HCT116 (cell line): ENCODE measurements at regions not wholly inside any gene's neighbourhood (a gene's known extent, or its start where the extent isn't known, plus 50 kb on each side); places are given as distances from the start of the nearest gene placed in this dataset.

Source experiments
- ATAC-seq: fragments of 200-7000 bp; cut with Tn5 transposase; 2 replicates; pipeline ENCODE4 v1.9.1; 2020; ENCODE audit warnings: mild to moderate bottlenecking, moderate library complexity
- BruUV-seq: library from RNA; stranded (reverse); fragments of 400-500 nt; replicated peaks from 2 replicates; lab custom pipeline; 2021; lab: Mats Ljungman, UMichigan
- CTCF ChIA-PET: fragments of 300-600 bp; sonication (Branson Sonifier 250); formaldehyde crosslinking; loops from one replicate; lab custom pipeline; 2021; ENCODE audit warnings: antibody characterized with exemption; lab: Charles Lee
- POLR2A ChIA-PET: fragments of 300-600, 350-600 bp; sonication (Branson Sonifier 250); formaldehyde crosslinking; loops from one replicate; lab custom pipeline; 2021; ENCODE audit warnings: antibody characterized with exemption; lab: Charles Lee
- RAD21 ChIA-PET, 2 experiments: fragments of 300-600 bp; sonication (Branson Sonifier 250); formaldehyde crosslinking; loops; one replicate each; lab custom pipeline; 2023; ENCODE audit warnings: low total read pairs in 2 of 2; ENCODE audit not compliant: uncharacterized antibody in 2 of 2, unreplicated experiment in 2 of 2, low non-redundant PET in 1 of 2; lab: Charles Lee
- DNase-seq: peaks from one replicate; pipeline ENCODE4 v3.0.0-alpha.2; 2010; ENCODE audit warnings: low read depth, low spot score
- H2AFZ ChIP-seq: fragments of 200-600 bp; shearing (Covaris generic), sonication (generic); 2 replicates; pipeline ENCODE4 v1.6.1; 2017; ENCODE audit warnings: low read depth, mixed run types, mixed read lengths, antibody characterized with exemption, low read length; ENCODE audit not compliant: poor library complexity, severe bottlenecking
- H3K27ac ChIP-seq: 2 replicates; pipeline ENCODE4 v1.5.1; 2012; ENCODE audit warnings: low read depth, low read length
- H3K27me3 ChIP-seq: fragments of 200-600 bp; sonication (generic); 2 replicates; pipeline ENCODE4 v1.6.1; 2016; ENCODE audit warnings: mixed run types, low read length, mixed read lengths; ENCODE audit not compliant: insufficient read depth
- H3K36me3 ChIP-seq, 2 experiments: fragments of 200-500 bp in 1 of 2; fragments of 200-600 bp in 1 of 2; sonication (Bioruptor generic) in 1 of 2; sonication (generic) in 1 of 2; 2 replicates each; pipeline versions ENCODE4 v1.5.1 to v1.6.1; 2014 to 2016; ENCODE audit warnings: low read length in 2 of 2, inconsistent platforms in 1 of 2, mixed read lengths in 1 of 2, mixed run types in 1 of 2; ENCODE audit not compliant: insufficient read depth in 2 of 2, control insufficient read depth in 1 of 2
- H3K4me1 ChIP-seq, 2 experiments: fragments of 200-600 bp in 1 of 2; sonication (generic) in 1 of 2; 2 replicates each; pipeline versions ENCODE4 v1.5.1 to v1.6.1; 2012 to 2017; ENCODE audit warnings: low read length in 2 of 2, inconsistent platforms in 1 of 2, mild to moderate bottlenecking in 1 of 2, mixed read lengths in 1 of 2, mixed run types in 1 of 2, moderate library complexity in 1 of 2; ENCODE audit not compliant: insufficient read depth in 2 of 2, control insufficient read depth in 1 of 2
- H3K4me2 ChIP-seq: fragments of 200-600 bp; sonication (generic); 2 replicates; pipeline ENCODE4 v1.6.1; 2017; ENCODE audit warnings: mixed run types, low read length, mixed read lengths
- H3K4me3 ChIP-seq, 2 experiments: fragments of 200-600 bp in 1 of 2; sonication (generic) in 1 of 2; replicated peaks in 1 of 2; 2 replicates each; pipeline ENCODE4 v1.5.1; 2011 to 2016; ENCODE audit warnings: low read length in 2 of 2, control low read depth in 1 of 2, low read depth in 1 of 2, mild to moderate bottlenecking in 1 of 2, mixed read lengths in 1 of 2, mixed run types in 1 of 2
- H3K79me2 ChIP-seq: fragments of 200-600 bp; sonication (generic); 2 replicates; pipeline ENCODE4 v1.6.1; 2017; ENCODE audit warnings: mild to moderate bottlenecking, mixed run types, low read length, moderate library complexity, mixed read lengths; ENCODE audit not compliant: insufficient read depth
- H3K9ac ChIP-seq: fragments of 200-600 bp; sonication (generic); 2 replicates; pipeline ENCODE4 v1.6.1; 2016; ENCODE audit warnings: low read length, mixed read lengths
- H3K9me2 ChIP-seq: fragments of 200-600 bp; sonication (generic), shearing (Covaris generic); 2 replicates; pipeline ENCODE4 v1.6.1; 2017; ENCODE audit warnings: mixed run types, mild to moderate bottlenecking, moderate library complexity; ENCODE audit not compliant: insufficient read depth
- H3K9me3 ChIP-seq, 2 experiments: fragments of 200-500 bp in 1 of 2; fragments of 200-600 bp in 1 of 2; sonication (Bioruptor generic) in 1 of 2; sonication (generic) in 1 of 2; 2 replicates each; pipeline ENCODE4 v1.6.1; 2014 to 2017; ENCODE audit warnings: low read length in 2 of 2, mixed read lengths in 2 of 2, inconsistent platforms in 1 of 2, low read depth in 1 of 2, mild to moderate bottlenecking in 1 of 2, mixed run types in 1 of 2, moderate library complexity in 1 of 2; ENCODE audit not compliant: control insufficient read depth in 1 of 2, insufficient read depth in 1 of 2
- H4K20me1 ChIP-seq: fragments of 200-600 bp; sonication (generic), shearing (Covaris generic); 2 replicates; pipeline ENCODE4 v1.6.1; 2017; ENCODE audit warnings: mixed run types, mild to moderate bottlenecking, moderate library complexity; ENCODE audit not compliant: insufficient read depth
- EGR1 ChIP-seq: IDR thresholded peaks from 2 replicates; pipeline ENCODE4 v1.6.1; 2012; ENCODE audit warnings: low read depth
- ELF1 ChIP-seq: IDR thresholded peaks from 2 replicates; pipeline ENCODE4 v1.6.1; 2012; ENCODE audit warnings: low read depth, borderline replicate concordance
- EZH2phosphoT487 ChIP-seq: fragments of 200-600 bp; IDR thresholded peaks from 2 replicates; pipeline ENCODE4 v1.6.1; 2018; ENCODE audit warnings: antibody characterized with exemption, borderline replicate concordance
- FOSL1 ChIP-seq: IDR thresholded peaks from 2 replicates; pipeline ENCODE4 v1.6.1; 2012; ENCODE audit warnings: low read depth
- JUND ChIP-seq: IDR thresholded peaks from 2 replicates; pipeline ENCODE4 v1.6.1; 2012
- RAD21 ChIP-seq: IDR thresholded peaks from 2 replicates; pipeline ENCODE4 v1.6.1; 2012; ENCODE audit warnings: low read depth, mild to moderate bottlenecking
- intact Hi-C: fragments of 100-400 bp; cut with micrococcal nuclease; formaldehyde crosslinking; loops from 2 replicates; pipeline ENCODE4 v1.10.0; 2022
- TF ChIP-seq, protein P1 (sequence below): IDR thresholded peaks from 2 replicates; pipeline ENCODE4 v1.6.1; 2011; ENCODE audit warnings: mild to moderate bottlenecking, low read length, moderate library complexity; ENCODE audit not compliant: insufficient replicate concordance; ENCODE audit errors: extremely low read depth

DNA sequence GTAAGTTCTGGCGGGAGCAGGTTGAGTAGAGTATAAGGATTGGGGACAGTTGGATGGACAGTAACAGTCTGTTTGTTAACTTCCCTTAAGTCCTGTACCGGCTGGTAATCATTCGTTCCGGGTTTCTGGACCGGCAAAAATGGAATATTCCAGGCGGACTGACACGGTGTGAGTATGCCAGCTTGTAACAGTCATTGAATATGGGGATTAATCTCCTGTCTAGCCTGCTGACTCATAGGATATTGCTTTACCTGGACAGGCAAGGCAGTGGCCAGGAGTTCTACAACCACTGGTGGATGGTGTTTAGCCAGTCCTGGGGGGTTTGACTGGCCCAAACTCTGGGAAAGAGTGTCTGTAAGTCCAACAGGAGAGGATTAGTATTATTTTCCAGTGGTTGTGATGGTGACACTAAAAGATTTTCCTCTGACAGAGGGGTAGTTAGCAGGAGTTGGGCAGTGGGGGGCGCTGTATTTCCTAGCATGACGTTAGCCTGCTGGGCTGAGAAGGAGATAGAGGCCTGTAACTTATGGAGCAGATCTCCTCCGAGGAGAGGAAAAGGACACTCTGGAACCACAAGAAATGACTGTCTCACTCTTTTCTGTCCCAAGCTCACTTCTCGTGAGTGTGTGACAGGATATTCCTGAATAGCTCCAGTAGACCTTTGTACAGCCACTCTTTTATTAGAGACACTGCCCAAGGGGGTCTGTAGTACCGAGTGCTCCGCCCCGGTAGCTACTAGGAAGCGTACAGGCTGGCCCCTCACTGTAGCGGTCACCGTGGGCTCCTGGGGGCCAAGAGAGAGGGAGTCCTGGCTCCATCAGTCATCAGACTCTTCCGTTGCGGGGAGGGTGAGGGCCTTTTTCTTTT is 152.2 kb downstream of the TRIM27 start (continued):
- no peak for TF ChIP-seq ELF1
- TF ChIP-seq EGR1 = no peak
- peak; percentile 24; the same call in 1 of the 2 replicates for TF ChIP-seq JUND
- TF ChIP-seq, protein P1, sequence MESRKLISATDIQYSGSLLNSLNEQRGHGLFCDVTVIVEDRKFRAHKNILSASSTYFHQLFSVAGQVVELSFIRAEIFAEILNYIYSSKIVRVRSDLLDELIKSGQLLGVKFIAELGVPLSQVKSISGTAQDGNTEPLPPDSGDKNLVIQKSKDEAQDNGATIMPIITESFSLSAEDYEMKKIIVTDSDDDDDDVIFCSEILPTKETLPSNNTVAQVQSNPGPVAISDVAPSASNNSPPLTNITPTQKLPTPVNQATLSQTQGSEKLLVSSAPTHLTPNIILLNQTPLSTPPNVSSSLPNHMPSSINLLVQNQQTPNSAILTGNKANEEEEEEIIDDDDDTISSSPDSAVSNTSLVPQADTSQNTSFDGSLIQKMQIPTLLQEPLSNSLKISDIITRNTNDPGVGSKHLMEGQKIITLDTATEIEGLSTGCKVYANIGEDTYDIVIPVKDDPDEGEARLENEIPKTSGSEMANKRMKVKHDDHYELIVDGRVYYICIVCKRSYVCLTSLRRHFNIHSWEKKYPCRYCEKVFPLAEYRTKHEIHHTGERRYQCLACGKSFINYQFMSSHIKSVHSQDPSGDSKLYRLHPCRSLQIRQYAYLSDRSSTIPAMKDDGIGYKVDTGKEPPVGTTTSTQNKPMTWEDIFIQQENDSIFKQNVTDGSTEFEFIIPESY = no peak

GRCh38 chr6:28772480-28773381 is 151.1 kb downstream of the TRIM27 start:
- Histone ChIP-seq H3K4me2 (peak overlapping the region; percentile 77), H3K9ac (peak overlapping the region; percentile 46), H3K9me2 (no peaks in the 10 kb centered on the region), H3K4me3 (peak overlapping the region in 1 of 2 experiments; percentile 46; a peak in 2 of 4 replicates), H2AFZ (peak overlapping the region; percentile 90), H3K27me3 (no peaks in the 10 kb centered on the region), H3K4me1 (peaks cover 22 to 36% of the 10 kb centered on the region in 2 experiments), H3K27ac (peak overlapping the region; percentile 50; the same call in 1 of the 2 replicates), H3K36me3 (no peaks in the 10 kb centered on the region), H4K20me1 (no peaks in the 10 kb centered on the region), H3K9me3 (no peaks in the 10 kb centered on the region), H3K79me2 (no peaks in the 10 kb centered on the region)
- intact Hi-C loops = no loop called here
- TF ChIP-seq EZH2phosphoT487 (no peak), RAD21 (peak; percentile 28; the same call in 1 of the 2 replicates), FOSL1 (peak; percentile 68), JUND (peak; percentile 53; the same call in 1 of the 2 replicates)
- peak; percentile 80 for ATAC-seq
- POLR2A ChIA-PET = no interaction called here
- RAD21 ChIA-PET = interaction anchor here in 1 of 2 experiments (1.3 kb wide), 1 partner anchor 65 kb away, joined by 3 read pairs; no protein-coding TSS in a partner anchor
- BruUV-seq = no TSS peak
- CTCF ChIA-PET = interaction anchor here (1.0 to 1.1 kb wide), 2 partner anchors 14 to 17 kb away, joined by 3 read pairs; no protein-coding TSS in a partner anchor
- peak; percentile 58 for DNase-seq
